GM18526 (cell line): ENCODE measurements at regions not wholly inside any gene's neighbourhood (a gene's known extent, or its start where the extent isn't known, plus 50 kb on each side); places are given as distances from the start of the nearest gene placed in this dataset.

ENCODE experiments used
- POLR2A ChIP-seq: IDR thresholded peaks from 3 replicates; pipeline ENCODE4 v1.6.1; 2011; ENCODE audit not compliant: insufficient read length; ENCODE audit errors: extremely low read depth

DNA sequence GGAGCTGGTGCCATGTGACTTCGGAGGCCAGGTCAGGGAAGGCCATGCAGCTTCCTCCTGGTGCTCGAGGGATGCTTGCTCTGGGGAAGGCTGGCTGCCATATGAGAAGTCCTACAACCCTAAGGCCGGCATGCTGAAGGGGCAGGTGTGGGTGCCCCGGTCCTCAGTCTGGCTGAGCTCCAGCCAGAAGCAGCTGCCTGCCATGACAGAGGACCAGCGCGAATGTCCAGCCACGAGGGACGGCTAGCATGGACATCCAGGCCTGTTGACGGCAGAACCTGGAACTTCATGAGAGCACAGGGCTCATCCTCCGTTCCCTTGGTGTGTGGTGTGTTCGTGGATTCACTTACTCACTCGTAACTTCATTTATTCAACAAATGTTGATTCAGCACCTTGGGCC lies 140.6 kb downstream of the IRF8 start:
- TF ChIP-seq POLR2A = no peak

DNA sequence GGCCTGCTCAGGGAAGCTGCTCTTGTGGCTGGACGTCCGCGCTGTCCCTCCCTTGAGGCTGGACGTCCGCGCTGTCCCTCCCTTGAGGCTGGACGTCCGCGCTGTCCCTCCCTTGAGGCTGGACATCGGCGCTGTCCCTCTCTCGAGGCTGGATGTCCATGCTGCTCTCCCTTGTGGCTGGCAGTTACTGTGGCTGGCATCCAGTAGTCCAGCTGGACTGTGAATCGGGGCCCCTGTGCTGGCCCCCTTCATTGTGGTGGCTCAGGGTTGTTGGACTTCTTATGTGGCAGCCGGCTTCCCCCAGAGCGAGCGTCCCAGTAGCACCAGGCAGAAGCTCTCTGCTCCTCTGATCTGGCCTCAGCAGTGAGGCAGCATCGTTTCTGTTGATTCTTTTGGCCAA lies 141.5 kb downstream of the IRF8 start:
- TF ChIP-seq POLR2A = no peak

DNA sequence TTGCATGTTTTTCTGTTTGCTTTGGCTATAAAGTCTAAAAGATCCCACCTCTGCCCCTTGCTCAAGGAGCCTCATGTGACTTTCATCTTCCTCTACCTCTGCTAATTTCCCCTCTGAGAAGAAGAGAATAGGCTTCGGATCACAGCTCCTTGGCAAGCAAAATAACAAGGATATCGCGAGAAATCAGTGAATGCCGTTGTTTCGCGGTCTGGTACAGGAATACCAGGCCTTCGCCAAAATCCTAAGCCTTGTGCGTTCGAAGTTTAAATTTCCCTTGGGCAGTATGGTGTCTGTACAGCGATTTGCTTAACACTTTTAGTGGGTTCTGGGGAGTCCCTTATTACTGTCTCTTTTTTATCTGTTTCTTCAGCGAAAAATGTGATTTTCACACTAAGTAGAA lies 142.3 kb downstream of the IRF8 start:
- TF ChIP-seq POLR2A = no peak

DNA sequence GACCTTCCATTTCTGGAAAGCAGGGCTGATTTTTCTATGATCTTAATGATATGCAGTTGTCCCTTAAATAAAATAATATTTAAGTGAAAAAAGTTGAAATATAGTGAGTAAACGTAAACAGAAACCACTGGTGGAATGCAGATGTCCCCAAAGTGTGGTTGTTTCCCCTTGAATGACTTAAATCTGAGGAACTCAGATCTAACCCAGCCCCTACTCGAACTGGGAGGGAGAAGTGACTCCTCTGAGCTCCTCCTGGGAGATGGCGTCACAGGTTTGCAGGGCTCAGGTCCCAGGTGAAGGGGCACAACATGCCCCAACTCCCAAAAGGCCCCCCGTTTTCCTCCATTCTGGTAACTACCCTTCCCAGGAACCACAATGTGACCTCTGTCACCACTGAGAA lies 142.8 kb downstream of the IRF8 start:
- no peak for TF ChIP-seq POLR2A

DNA sequence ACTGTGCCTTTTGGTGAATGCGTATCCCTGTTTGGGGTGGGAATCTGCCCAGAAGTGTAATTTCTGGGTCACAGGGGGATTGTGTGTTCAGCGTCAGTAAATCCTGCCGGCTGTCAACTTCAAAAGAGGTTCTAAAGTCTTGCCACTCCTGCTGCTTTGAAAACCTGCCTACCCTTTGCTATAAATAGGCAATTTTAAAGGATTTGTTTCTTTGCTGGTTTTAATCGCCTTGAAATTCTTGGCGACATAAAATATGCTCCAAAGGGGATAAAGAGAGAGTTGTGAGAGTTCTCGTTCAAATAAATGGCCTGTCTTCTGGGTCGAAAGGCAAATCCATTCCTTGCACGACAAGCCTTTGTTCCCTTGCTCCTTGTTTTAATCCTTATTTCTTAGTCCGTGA lies 143.4 kb downstream of the IRF8 start:
- no peak for TF ChIP-seq POLR2A

DNA sequence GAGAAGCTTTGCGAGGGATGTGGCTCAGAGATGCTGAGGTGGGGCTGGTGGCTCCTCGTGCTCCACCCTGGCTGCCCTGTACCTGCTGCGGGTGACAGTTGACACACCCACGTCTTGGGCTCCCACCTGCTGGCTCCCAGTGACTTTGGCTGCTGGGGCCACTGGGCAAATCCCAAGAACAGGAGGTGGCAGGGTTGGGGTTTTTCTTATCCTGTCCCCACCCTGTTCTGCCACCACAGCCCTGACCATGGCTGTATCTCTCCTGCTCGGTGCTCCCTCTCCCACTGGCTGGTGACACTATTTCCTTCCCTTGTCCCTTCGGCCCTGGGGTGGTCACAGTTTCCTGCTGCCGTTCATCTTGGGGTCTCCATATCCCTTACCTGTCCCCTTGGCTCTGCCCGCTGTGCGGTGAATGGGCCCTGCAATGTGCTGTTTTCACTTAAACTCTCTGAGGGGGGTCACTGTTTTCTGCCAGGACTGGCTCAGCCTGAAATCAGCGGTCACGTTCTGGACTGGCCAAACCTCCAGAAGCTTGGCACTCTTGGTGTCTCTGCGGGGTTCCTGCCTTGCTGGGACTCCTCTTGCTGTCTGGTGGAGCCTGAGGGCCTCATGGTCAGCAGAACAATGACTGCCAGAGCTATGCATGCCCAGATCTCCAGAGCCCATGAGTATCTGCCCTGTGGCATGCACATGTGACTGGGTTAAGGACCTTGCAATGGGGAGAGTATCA lies 144.2 kb downstream of the IRF8 start:
- TF ChIP-seq POLR2A = no peak

DNA sequence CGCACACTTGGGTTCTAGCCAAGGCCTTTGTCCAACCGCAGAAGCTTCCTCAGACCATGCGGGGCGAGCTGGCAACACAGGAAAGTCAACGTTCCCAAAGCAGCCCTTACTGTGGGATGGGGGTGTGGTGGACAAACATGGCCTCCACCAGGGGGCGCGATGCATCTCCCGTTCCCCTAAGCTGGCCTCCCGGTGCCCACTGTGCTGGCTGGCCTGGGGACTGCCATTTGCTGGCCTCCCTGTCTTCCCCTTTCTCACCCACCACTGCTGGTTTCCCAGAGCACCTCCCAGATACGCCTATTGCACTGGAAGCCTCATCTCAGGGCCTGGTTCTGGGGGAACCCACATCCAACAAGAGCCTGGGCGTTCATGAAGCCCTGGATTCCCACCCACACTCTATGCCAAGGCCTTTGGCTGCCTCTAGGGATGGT lies 145.3 kb downstream of the IRF8 start:
- no peak for TF ChIP-seq POLR2A

DNA sequence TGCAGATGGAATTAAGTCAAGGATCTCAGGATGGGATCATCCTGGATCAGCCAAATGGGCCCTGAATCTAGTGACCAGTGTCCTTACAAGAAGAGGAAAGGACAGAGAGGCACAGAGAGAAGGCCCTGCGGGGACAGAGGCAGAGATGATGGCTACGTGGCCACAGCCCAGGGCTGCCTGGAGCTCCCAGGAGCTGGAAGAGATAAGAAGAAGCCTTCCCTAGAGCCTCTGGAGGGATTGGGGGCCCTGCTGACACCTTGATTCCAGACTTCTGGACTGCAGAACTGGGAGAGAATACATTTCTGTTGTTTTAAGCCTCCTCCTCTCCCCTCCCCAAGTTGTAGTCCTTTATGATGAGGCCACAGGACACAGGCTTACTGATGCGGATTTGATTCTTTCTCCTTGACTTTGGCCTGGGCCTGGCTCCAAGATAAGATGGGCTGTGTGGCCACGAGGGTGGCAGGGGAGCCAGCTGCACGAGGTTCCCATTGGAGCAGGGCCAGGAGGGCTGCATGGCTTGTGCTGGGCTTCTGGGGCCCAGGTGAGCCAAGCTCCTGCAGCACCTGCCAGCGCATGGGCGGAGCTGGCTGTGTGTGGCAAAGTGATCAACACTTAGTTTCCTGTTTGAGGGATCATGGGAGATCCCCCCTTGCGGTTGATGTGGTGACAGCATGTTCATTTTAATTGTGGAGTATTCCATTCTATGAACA lies 146.1 kb downstream of the IRF8 start:
- TF ChIP-seq POLR2A = no peak

DNA sequence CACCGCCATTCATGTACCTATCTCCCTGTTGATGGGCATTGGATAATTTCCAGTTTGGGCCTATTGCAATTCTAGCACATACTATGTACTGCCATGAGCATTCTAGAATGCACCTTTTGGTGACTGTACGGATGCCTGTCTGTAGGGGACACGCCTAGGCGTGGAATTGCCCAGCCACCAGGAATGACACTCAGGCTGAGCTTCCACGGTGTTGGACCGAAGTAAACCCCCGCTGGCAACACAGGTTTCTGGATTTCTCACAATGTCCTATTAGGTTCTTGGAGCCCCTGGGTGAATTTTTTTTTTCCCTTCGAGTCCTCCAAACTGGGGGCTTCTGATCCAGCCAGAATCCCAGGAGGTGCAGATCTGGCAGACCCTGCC lies 146.6 kb downstream of the IRF8 start:
- TF ChIP-seq POLR2A = no peak

DNA sequence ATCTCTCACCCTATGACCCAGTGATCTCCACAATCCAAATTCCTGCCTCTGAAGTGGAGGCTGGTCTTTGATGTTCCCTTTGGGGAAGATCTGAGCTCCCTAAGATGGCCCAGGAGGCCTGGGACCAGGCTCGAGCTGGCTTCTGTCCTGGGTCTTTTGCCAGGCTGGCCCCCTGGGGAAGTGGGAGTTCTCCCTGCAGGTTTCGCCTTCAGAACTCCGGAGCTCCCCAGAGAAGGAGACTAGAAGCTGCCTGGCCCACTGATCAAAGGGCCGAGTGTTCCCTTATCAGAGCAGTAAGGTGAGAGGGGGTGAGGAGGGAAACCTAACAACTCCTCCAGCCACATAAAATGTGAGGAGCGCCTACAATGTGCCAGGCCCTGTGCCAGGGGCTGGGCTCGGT lies 147.1 kb downstream of the IRF8 start:
- TF ChIP-seq POLR2A = no peak

DNA sequence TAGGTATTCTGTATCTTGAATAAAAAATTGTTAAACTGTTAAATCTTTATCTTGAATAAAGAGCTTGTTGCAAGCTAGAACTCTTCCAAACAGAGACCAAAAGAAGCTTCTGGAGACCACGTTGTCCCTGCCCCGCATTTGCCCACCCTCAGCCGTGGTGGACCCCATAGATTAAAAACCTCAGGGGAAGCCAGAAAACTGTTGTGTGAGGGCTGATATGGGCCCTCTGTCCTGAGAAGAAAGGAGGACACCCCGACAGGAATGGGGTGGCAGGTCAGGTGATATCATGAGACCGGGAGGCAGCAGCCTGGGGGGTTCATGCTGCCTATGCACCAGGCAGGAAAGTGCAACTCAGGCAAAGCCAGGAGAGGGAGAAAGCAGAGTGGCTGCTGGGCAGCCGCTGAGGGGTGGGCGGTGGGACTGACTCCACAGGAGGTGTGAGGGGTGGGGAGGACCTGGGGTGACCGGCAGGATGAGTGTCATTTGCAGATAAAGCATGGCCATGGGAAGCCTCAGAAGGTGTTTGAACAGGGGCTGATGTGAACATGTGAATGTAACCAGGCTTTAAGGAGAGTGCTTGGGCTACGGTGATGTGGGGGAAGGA lies 147.8 kb downstream of the IRF8 start:
- TF ChIP-seq POLR2A = no peak

DNA sequence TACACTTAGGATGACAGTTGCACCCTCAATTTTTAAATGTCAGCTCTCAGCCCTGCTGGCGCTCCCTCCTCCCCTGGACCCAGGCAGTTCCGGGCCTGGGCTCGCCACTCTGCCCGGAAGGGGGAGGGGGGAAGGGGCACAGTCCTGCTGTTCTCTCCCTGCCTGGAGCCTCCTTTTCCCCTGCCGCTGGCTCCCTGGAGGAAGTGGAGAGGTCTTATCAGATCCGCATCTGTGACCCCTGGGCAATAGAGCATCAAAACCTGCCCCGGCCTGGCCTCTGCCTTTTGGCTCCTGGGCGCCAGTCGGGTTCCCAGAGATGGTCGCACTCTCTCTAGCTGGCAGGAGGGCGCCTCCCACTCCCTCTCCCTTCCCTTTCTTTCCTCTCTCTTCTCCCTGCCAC lies 149.3 kb downstream of the IRF8 start:
- TF ChIP-seq POLR2A = no peak

DNA sequence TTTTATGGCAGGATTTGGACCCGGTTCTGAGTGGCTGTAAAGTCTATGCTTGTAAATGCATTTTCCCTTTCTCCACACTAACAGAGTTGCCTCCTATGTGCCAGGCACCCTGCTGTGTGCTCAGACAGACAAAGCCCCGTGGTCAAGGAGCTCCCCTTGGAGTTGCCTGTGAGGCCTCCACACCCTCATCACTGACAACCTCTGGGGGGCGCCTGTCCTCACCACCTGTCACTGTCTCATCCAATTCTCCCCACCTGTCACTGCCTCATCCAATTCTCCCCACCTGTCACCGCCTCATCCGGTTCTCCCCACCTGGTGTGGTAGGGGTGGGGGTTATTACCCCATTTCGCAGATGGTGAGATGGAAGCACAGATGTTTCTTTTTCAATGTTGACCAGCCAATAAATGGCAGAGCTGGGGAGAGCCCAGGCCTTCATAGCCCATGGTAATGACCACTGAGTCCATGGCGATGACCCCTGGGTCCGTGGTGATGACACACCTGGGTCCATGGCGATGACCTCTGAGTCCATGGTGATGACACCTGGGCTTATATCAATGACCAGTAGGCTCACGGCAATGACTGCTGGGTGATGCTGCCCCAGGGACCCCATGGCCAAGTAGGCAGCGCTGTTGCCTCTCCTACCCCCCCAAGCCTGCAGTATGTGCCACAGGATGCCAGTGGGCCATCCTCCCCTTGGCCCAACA lies 150.1 kb downstream of the IRF8 start:
- TF ChIP-seq POLR2A = no peak

DNA sequence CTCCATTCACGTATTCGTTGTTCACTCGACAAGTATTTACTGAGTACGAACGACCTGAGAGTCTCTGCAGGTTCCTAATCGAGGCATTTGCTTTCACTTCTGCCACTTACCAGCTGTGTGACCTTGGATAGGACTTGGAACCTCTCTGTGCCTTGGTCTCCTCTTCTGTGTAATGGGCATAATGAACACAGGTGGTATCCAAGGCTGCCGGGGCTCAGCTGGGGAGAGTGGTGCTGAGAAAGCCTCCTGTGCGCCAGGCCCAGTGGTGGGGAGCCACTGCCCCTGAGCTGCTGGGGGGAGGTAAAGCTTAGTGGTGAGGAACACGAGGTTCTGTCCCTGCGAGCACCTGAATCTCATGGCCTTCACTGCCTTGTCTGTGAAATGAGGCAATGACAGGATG lies 150.7 kb downstream of the IRF8 start:
- no peak for TF ChIP-seq POLR2A

DNA sequence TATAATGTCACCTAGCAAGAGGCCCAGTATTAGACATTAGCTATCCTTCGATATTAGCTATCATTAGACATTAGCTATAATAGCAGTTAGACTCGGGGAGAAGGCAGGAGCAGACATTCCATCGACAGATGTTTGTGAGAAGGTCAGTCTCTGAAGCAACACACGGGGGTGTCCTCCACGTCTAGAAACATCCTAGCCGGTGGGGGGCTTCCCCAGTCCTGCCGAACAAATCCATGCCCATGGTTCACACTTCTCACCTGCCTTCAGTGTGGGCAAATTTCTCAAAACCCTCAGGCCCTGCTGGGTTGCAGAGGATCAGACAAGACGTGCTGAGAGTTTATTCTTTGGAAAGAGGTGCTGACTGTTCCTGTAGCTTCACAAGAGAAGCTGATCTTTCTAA lies 151.1 kb downstream of the IRF8 start:
- TF ChIP-seq POLR2A = no peak
